ELR (cell line): ENCODE measurements at regions not wholly inside any gene's neighbourhood (a gene's known extent, or its start where the extent isn't known, plus 50 kb on each side); places are given as distances from the start of the nearest gene placed in this dataset.
A peak's percentile ranks its signal among the peaks of the same experiment; 100 is the strongest.

ENCODE experiments used
- DNase-seq: peaks from one replicate; pipeline ENCODE4 v3.0.0-alpha.2; 2015; ENCODE audit warnings: low read depth

DNA sequence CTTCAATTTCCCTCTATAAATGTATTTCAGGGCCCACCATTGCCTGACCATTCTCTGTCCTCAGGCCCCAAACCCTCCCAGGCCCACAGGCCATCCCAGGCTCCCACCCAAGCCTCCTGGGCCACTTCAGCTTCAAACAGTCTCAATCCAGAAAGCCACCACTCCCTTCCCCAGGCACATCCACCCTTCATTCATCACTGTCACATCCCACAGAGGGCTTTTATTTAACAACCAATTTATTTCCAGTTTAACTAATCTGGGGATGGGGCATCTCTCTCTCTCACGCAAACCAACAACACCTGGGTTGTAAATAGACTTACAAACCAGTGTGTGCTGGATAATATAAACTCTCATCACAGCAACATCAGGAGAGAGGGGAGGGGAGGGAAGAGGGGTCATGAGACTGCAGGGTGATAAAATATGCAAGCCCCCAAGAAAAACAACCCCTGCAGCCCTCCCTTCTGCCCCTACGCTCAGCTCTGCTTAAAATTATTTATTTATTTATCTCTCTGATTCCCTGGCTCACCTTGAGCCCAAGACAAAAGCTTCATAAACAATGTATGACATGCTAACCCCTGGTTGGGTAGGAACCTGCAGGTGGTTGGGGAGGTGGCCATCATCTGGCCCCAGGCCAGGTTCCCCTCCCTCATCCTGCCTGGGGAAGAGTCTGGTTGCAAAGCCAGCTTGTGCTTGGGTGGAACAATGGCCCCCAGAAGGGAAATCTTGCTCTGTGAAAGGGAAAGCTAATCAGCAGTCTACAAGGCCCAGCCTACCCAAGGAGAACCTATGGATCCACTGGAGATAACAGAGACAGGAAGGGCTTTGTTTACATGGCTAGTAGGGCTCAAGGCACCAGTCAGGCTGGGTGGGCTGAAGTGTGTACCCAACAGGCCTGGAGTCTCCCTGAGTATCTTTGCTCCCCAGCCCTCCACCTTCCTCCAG is 359.2 kb downstream of the BUD13 start:
- DNase-seq = no peak

- DNase-seq = no peak
Observed at GRCh38 chr11:116412118-116412889, 360.5 kb downstream of the BUD13 start.

DNA sequence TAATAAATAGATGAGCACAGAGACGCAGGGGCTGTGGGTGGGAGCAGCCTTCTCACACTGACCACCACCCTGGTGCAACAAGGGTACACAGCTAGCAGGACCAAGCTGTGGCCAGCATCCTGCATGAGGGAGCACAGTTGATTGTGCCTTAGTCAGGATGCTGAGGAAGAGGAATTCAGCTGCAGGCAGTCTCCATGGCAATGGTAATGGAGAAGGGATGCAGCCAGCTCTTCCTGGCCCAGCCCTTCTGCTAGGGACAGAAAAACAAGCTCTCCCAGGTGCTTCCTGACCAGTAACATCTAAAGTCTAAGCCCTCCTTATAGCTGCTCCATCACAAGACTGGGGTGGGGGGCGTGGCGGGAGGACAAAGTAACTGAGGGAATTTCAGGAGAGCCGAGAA is 363.5 kb downstream of the BUD13 start:
- no peak for DNase-seq

- DNase-seq = no peak
Observed at GRCh38 chr11:116406042-116406441, 366.7 kb downstream of the BUD13 start.

- no peak for DNase-seq
Observed at GRCh38 chr11:116404462-116404798, 368.4 kb downstream of the BUD13 start.

- DNase-seq = no peak
Observed at GRCh38 chr11:116403794-116404461, 368.9 kb downstream of the BUD13 start.

GRCh38 chr11:116400081-116400480 is 372.7 kb downstream of the BUD13 start:
- no peak for DNase-seq

GRCh38 chr11:116397602-116398084 is 375.1 kb downstream of the BUD13 start:
- no peak for DNase-seq

DNA sequence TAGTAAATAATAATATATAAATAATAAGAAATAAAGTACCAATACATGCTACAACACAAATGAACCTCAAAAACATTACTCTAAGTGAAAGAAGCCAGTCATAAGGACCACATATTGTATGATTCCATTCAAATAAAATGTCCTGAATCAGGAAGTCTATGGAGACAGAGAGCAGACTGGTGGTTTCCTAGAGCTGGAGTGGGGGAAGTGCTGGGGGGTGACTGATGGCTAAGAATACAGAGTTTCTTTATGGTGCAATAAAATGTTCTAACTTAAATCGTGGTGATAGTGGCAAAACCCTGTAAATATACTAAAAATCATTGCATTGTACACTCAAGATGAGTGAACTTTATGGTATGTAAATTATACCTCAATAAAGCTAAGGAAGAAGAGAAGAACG is 376.5 kb downstream of the BUD13 start:
- no peak for DNase-seq

GRCh38 chr11:116394022-116394421 is 378.8 kb downstream of the BUD13 start:
- no peak for DNase-seq

- no peak for DNase-seq
Observed at GRCh38 chr11:116390963-116391362, 381.8 kb downstream of the BUD13 start.

DNA sequence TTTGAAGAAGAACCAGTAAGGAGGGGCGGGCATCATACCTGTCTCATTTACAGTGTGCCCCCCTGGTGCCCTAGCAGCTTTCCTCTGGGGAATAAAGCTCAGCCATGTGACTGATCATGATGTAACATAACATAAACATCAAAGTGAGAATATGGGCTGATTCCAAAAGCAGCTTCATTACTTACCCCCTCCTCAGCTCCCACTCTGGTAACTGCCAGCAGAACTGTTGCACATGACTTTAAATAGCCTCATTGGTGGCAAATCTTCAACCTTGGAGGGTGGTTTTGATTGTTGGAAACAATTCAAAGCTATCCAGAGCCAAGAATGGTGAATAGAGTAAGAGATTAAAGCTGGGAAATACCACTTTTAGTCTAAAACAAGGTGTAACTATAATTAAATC is 384.6 kb downstream of the BUD13 start:
- no peak for DNase-seq

DNA sequence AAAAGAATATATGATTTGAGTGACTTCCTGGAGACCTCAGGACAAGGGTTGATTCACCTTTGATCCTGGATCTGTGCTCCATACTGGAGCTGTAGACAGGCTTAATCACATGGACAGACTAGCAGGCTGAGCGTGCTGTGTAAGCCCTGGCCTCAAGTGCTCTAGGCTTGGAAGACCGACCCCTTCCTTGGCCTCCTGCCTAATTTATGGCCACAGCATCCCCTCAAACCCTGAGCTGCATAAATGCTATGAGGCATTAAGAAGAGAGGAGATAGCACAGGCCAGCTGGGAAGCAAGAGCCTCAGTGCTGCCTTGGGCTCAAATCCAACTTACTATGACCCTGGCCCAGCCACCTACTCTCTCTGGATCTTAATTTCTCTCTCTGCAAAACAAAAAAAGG is 385.1 kb downstream of the BUD13 start:
- no peak for DNase-seq

- no peak for DNase-seq
Observed at GRCh38 chr11:116386118-116386699, 386.6 kb downstream of the BUD13 start.

DNA sequence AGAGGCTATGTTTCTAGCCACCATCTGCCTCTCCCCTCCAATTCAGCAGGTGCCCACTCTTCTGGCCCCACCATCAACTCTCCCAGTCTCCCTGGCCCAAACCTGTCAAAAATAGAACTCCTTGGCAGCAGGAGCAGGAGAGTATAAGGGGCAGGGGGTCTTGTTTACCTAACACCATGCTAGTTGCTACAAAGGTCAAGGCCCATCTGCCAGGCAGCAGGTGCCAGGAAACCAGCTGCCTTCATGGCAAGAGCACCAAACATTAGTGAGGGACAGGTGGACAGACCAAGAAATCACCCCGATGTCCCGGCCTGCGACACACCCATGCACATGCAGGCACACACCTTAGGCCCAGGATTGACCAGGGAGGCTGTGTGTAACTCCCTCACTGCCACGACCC is 387.9 kb downstream of the BUD13 start:
- no peak for DNase-seq

DNA sequence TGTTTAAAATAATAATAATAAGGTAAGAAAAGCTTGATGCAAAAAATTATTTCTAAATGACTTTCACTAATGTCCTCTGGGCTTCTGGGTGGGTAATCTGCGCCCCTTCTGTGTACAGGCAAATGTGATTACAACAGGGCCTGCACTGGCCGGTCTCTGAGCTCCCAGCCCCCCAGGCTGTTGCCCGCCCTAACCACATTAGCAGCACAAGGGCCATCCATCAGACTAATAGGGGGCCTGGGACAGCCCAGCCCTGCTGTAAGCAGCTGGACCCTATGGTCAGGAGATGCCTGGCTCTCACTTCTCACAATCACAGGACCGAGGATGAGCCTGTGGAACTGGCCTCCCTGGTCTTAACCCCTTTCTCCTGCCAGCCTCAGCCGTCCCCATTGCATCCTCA is 388.4 kb downstream of the BUD13 start:
- no peak for DNase-seq

GRCh38 chr11:116379185-116379828 is 393.5 kb downstream of the BUD13 start:
- peak; percentile 5 for DNase-seq

DNA sequence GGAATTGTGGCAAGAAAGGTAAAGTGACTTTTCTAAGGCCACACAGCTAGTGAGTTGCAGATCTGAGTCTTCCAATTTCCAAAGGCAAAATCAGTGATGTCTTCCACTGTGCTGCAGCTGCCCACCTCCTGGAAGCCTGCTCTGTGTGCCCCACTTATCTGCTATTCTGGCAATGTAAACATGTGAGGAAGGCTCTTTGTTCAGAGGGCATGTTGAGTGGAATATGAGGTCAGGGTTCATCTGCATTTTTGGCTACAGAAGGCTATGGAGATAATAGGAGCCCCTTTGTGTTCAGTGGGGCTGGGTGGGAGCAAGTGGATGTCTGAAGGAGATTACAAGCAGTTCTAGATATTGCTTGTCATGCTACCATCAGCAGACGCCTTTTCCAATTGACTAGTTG is 396.2 kb downstream of the BUD13 start:
- DNase-seq = no peak

- DNase-seq = no peak
Observed at GRCh38 chr11:116376054-116376453, 396.7 kb downstream of the BUD13 start.

GRCh38 chr11:116375221-116375620 is 397.6 kb downstream of the BUD13 start:
- no peak for DNase-seq

- no peak for DNase-seq
Observed at GRCh38 chr11:116374085-116374484, 398.7 kb downstream of the BUD13 start.
